ENCODE measurements at regions not wholly inside any gene's neighbourhood (a gene's known extent, or its start where the extent isn't known, plus 50 kb on each side); places are given as distances from the start of the nearest gene placed in this dataset.

GRCh38 chr6:25171301-25171700 is 107.9 kb upstream of the CARMIL1 start:
- no peak for TF ChIP-seq CTCF (IDR thresholded peaks at IDR 0.05; ENCODE audit: borderline replicate concordance, control extremely low read depth, extremely low read depth, insufficient read depth, missing control alignments)
- no peak for DNase-seq (ENCODE audit: low spot score)
- in situ Hi-C loops (cut with MboI; ENCODE audit: low sequenced_read_pairs, unreplicated experiment), result no loop called here

DNA sequence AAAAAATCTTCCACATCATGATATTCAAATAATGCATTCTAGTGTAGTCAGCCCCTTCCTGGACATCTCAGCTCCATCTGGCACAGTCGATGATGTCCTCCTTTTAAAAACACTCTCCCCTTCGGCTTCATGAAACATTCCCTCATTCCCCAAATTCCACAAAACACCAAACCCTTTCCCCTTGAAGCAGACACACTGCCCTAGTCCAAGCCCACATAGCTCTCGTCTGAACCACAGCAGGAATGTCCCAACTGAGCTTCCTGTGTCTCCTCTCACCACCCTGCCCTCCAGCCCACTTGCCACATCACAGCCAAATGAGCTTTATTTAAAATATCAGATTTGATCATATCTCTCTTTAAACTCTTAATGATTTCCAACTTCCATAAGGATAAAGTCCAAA is 106.4 kb upstream of the CARMIL1 start:
- in situ Hi-C loops (cut with MboI; ENCODE audit: low sequenced_read_pairs, unreplicated experiment), result no loop called here
- DNase-seq (ENCODE audit: low spot score), result no peak
- no peak for TF ChIP-seq CTCF (IDR thresholded peaks at IDR 0.05; ENCODE audit: borderline replicate concordance, control extremely low read depth, extremely low read depth, insufficient read depth, missing control alignments)

GRCh38 chr6:25173246-25173645 is 105.9 kb upstream of the CARMIL1 start:
- no peak for TF ChIP-seq CTCF (IDR thresholded peaks at IDR 0.05; ENCODE audit: borderline replicate concordance, control extremely low read depth, extremely low read depth, insufficient read depth, missing control alignments)
- no peak for DNase-seq (ENCODE audit: low spot score)
- in situ Hi-C loops (cut with MboI; ENCODE audit: low sequenced_read_pairs, unreplicated experiment), result no loop called here

DNA sequence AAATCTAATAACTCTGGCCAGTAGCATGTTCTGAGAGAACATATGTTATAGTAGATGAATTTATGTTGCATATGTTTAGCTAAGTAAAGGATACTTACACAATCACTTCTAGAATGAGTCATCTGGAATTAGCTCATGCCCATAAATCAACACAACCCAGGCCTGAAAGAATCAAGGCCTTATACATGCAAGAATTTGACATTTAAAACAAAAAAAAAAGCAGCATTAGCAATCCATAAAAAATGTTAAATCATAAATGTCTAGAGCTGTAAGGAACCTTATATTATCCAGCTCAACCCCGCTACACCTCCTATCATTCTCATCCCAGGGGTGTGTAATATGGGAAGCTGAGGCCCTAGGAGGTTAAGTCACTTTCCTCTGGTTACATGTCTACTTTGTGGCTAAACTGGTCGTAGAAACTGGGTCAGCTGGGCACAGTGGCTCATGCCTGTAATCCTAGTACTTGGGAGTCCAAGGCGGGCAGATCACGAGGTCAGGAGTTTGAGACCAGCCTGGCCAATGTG is 105.2 kb upstream of the CARMIL1 start:
- TF ChIP-seq CTCF (IDR thresholded peaks at IDR 0.05; ENCODE audit: borderline replicate concordance, control extremely low read depth, extremely low read depth, insufficient read depth, missing control alignments), result no peak
- in situ Hi-C loops (cut with MboI; ENCODE audit: low sequenced_read_pairs, unreplicated experiment), result no loop called here
- no peak for DNase-seq (ENCODE audit: low spot score)

- in situ Hi-C loops (cut with MboI; ENCODE audit: low sequenced_read_pairs, unreplicated experiment), result no loop called here
- no peak for DNase-seq (ENCODE audit: low spot score)
- TF ChIP-seq CTCF (IDR thresholded peaks at IDR 0.05; ENCODE audit: borderline replicate concordance, control extremely low read depth, extremely low read depth, insufficient read depth, missing control alignments), result no peak
Measured at GRCh38 chr6:25174678-25175077, 104.5 kb upstream of the CARMIL1 start.

DNA sequence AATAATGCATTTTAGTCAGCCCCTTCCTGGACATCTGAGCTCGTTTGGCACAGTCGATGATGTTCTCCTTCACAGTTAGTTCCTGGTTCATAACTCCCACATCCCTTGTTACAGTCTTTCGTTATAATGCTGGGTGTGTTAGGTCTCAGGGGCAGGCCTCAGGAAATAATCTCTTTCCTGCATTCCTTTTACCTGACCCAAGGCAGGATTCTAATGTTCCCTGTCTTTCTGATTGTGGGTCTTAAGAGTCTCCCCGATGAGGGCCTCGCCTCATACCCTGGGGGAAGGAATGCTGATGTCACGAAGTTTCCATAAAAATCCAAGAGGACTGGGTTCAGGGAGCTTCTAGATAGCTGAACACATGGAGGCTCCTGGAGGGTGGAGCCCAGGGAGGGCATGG is 104.0 kb upstream of the CARMIL1 start:
- in situ Hi-C loops (cut with MboI; ENCODE audit: low sequenced_read_pairs, unreplicated experiment), result no loop called here
- no peak for DNase-seq (ENCODE audit: low spot score)
- TF ChIP-seq CTCF (IDR thresholded peaks at IDR 0.05; ENCODE audit: borderline replicate concordance, control extremely low read depth, extremely low read depth, insufficient read depth, missing control alignments), result no peak

- in situ Hi-C loops (cut with MboI; ENCODE audit: low sequenced_read_pairs, unreplicated experiment), result no loop called here
- no peak for DNase-seq (ENCODE audit: low spot score)
- no peak for TF ChIP-seq CTCF (IDR thresholded peaks at IDR 0.05; ENCODE audit: borderline replicate concordance, control extremely low read depth, extremely low read depth, insufficient read depth, missing control alignments)
Measured at GRCh38 chr6:25175681-25176080, 103.5 kb upstream of the CARMIL1 start.
